ENCODE measurements at regions not wholly inside any gene's neighbourhood (a gene's known extent, or its start where the extent isn't known, plus 50 kb on each side); places are given as distances from the start of the nearest gene placed in this dataset.
"Not testable (repeated sequence)": the region's sequence is repeated elsewhere in the genome, so short reads cannot be mapped to it uniquely, and the experiment has no call there.

DNA sequence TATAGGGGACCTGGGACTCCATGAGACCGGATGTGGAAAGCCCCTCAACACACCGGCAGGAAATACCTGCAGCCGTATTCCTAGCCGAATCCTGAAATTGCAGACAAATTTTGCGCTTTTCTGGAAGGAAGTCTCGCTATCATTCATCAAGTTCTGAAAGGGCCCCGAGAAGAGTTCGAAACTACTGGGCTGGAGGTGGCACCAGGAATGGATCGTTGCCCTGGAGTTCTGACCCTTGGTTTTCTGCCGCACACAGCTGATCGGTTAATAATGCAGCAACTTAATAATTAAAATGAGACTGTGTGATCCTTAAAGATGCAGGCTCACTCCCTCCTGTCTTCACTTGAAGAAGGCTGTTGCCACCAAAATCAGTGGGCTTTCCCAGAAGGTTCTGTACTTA lies 55.7 kb upstream of the MRTFB start:
- DNase-seq (no peak), ATAC-seq (no peak)
- Mint-ChIP-seq H3K27me3 (peaks cover 6 to 16% (median 15%) of the 10 kb centered on the region in 5 donors), H3K36me3 (no peaks in the 10 kb centered on the region), H3K4me3 (no peak overlapping the region), H3K27ac (no peak overlapping the region), H3K9me3 (no peaks in the 10 kb centered on the region), H3K4me1 (peaks cover 0 to 3% (median 0%) of the 10 kb centered on the region in 4 donors)
- POLR2A ChIA-PET: interaction anchor here (0.5 to 0.6 kb wide), 2 partner anchors 31 to 1439 kb away, joined by 3 read pairs; no protein-coding TSS in a partner anchor

GRCh38 chr16:14015948-14016347 lies 55.2 kb upstream of the MRTFB start:
- ATAC-seq (no peak), DNase-seq (no peak)
- H3K36me3 Mint-ChIP-seq: no peaks in the 10 kb centered on the region
- H3K4me3 Mint-ChIP-seq: no peak overlapping the region
- POLR2A ChIA-PET: interaction anchor here (0.6 kb wide), 1 partner anchor 31 kb away, joined by 3 read pairs; no protein-coding TSS in a partner anchor
- peaks cover 0 to 3% (median 0%) of the 10 kb centered on the region in 4 donors for H3K4me1 Mint-ChIP-seq
- no peaks in the 10 kb centered on the region for H3K9me3 Mint-ChIP-seq
- H3K27me3 Mint-ChIP-seq: peaks cover 6 to 16% (median 15%) of the 10 kb centered on the region in 5 donors
- H3K27ac Mint-ChIP-seq: no peak overlapping the region

GRCh38 chr16:14016362-14016761 lies 54.8 kb upstream of the MRTFB start:
- not testable (repeated sequence) for H3K4me3 Mint-ChIP-seq, DNase-seq, H3K4me1 Mint-ChIP-seq, H3K9me3 Mint-ChIP-seq, ATAC-seq, H3K27ac Mint-ChIP-seq, H3K36me3 Mint-ChIP-seq
- peaks cover 6 to 16% (median 15%) of the 10 kb centered on the region in 5 donors for H3K27me3 Mint-ChIP-seq
- POLR2A ChIA-PET: interaction anchor here (0.6 kb wide), 1 partner anchor 30 kb away, joined by 3 read pairs; no protein-coding TSS in a partner anchor

DNA sequence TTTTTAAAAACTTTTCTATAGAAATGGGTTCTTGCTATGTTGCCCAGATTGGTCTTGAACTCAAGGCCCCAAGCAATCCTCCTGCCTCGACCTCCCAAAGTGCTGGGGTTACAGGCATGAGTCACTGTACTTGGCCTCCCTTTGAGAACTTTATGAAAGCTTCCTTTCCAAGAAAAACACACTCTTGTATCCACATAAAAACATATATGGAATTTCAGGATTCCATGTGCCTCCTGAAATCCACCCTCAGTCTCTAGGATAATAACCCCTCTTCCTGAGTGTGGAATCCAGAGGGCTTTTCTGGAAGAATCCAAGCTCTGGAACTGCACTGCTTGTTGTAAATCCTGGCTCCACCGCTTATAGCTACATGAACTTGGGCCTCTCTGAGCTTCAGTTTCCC lies 53.2 kb upstream of the MRTFB start:
- POLR2A ChIA-PET: no interaction called here
- Mint-ChIP-seq H3K4me3 (no peak overlapping the region), H3K36me3 (no peaks in the 10 kb centered on the region), H3K27ac (no peak overlapping the region), H3K9me3 (no peaks in the 10 kb centered on the region), H3K27me3 (peaks cover 4 to 14% (median 9%) of the 10 kb centered on the region in 5 donors), H3K4me1 (peaks cover 0 to 3% (median 0%) of the 10 kb centered on the region in 4 donors)
- no peak for DNase-seq
- ATAC-seq: no peak

- H3K4me3 Mint-ChIP-seq: no peak overlapping the region
- peaks cover 0 to 3% (median 0%) of the 10 kb centered on the region in 9 donors for H3K9me3 Mint-ChIP-seq
- ATAC-seq: no peak
- peaks cover 5 to 14% (median 7%) of the 10 kb centered on the region in 5 donors for H3K27me3 Mint-ChIP-seq
- POLR2A ChIA-PET: no interaction called here
- no peak overlapping the region for H3K27ac Mint-ChIP-seq
- peaks cover 0 to 3% (median 0%) of the 10 kb centered on the region in 4 donors for H3K4me1 Mint-ChIP-seq
- peaks cover 0 to under 1% (median 0%) of the 10 kb centered on the region in 3 donors for H3K36me3 Mint-ChIP-seq
- DNase-seq: no peak
Measured at GRCh38 chr16:14018851-14019250, 52.3 kb upstream of the MRTFB start.

- peaks cover 0 to 3% (median 0%) of the 10 kb centered on the region in 4 donors for H3K4me1 Mint-ChIP-seq
- H3K27me3 Mint-ChIP-seq: peaks cover 5 to 10% (median 9%) of the 10 kb centered on the region in 5 donors
- DNase-seq: no peak
- H3K9me3 Mint-ChIP-seq: peaks cover 0 to 9% (median 4%) of the 10 kb centered on the region in 9 donors
- no peak overlapping the region for H3K27ac Mint-ChIP-seq
- H3K4me3 Mint-ChIP-seq: no peak overlapping the region
- POLR2A ChIA-PET: interaction anchor here (0.5 kb wide), 1 partner anchor 1271 kb away, joined by 3 read pairs; no protein-coding TSS in a partner anchor
- peaks cover 0 to 6% (median 4%) of the 10 kb centered on the region in 3 donors for H3K36me3 Mint-ChIP-seq
- no peak for ATAC-seq
Measured at GRCh38 chr16:14020141-14020540, 51.0 kb upstream of the MRTFB start.

All from naive thymus-derived CD8-positive, alpha-beta T cell (primary cell).